ENCODE measurements at regions not wholly inside any gene's neighbourhood (a gene's known extent, or its start where the extent isn't known, plus 50 kb on each side); places are given as distances from the start of the nearest gene placed in this dataset.
"Not testable (repeated sequence)": the region's sequence is repeated elsewhere in the genome, so short reads cannot be mapped to it uniquely, and the experiment has no call there.

- H3K4me3 ChIP-seq (ENCODE audit: low read length in 3 of 3), result no peak overlapping the region
- DNase-seq (no peak), FAIRE-seq (no peak)
- no peak for TF ChIP-seq CTCF (IDR thresholded peaks at IDR 0.05; ENCODE audit: borderline replicate concordance, extremely low read depth, insufficient read depth)
- H3K36me3 ChIP-seq (ENCODE audit: control insufficient read depth in 2 of 3, insufficient read depth in 3 of 3, low read length in 3 of 3), result no peaks in the 10 kb centered on the region
- no peaks in the 10 kb centered on the region for H3K4me1 ChIP-seq (ENCODE audit: control insufficient read depth in 2 of 3, insufficient read depth in 2 of 3, low read depth in 1 of 3, low read length in 3 of 3)
- no peaks in the 10 kb centered on the region for H3K9me3 ChIP-seq (ENCODE audit: control insufficient read depth in 2 of 3, insufficient read depth in 1 of 3, low read length in 3 of 3)
- intact Hi-C loops (cut with DNase I), result no loop called here
- no peaks in the 10 kb centered on the region for H3K27me3 ChIP-seq (ENCODE audit: control insufficient read depth, insufficient read depth, low read length)
- H3K9ac ChIP-seq (ENCODE audit: low read length in 3 of 3), result no peak overlapping the region
- no peak overlapping the region for H3K27ac ChIP-seq (ENCODE audit: low read depth in 2 of 2, low read length in 2 of 2)
Observed at GRCh38 chr20:29452186-29452585, 1805.3 kb upstream of the DEFB115 start.

GRCh38 chr20:29456987-29457693 lies 1800.3 kb upstream of the DEFB115 start:
- H3K9me3 ChIP-seq (ENCODE audit: control insufficient read depth in 2 of 3, insufficient read depth in 1 of 3, low read length in 3 of 3); H3K27me3 ChIP-seq (ENCODE audit: control insufficient read depth, insufficient read depth, low read length); H3K27ac ChIP-seq (ENCODE audit: low read depth in 2 of 2, low read length in 2 of 2); DNase-seq; H3K36me3 ChIP-seq (ENCODE audit: control insufficient read depth in 2 of 3, insufficient read depth in 3 of 3, low read length in 3 of 3); H3K9ac ChIP-seq (ENCODE audit: low read length in 3 of 3); H3K4me1 ChIP-seq (ENCODE audit: control insufficient read depth in 2 of 3, insufficient read depth in 2 of 3, low read depth in 1 of 3, low read length in 3 of 3); H3K4me3 ChIP-seq (ENCODE audit: low read length in 3 of 3); intact Hi-C loops (cut with DNase I); FAIRE-seq: not testable (repeated sequence)

- H3K27me3 ChIP-seq (ENCODE audit: control insufficient read depth, insufficient read depth, low read length), result no peaks in the 10 kb centered on the region
- DNase-seq, result no peak
- FAIRE-seq, result no peak
Observed at GRCh38 chr20:29472606-29473005, 1784.9 kb upstream of the DEFB115 start.

GRCh38 chr20:29492840-29493239 lies 1764.6 kb upstream of the DEFB115 start:
- DNase-seq; H3K9me3 ChIP-seq (ENCODE audit: control insufficient read depth in 2 of 3, insufficient read depth in 1 of 3, low read length in 3 of 3); H3K4me1 ChIP-seq (ENCODE audit: control insufficient read depth in 2 of 3, insufficient read depth in 2 of 3, low read depth in 1 of 3, low read length in 3 of 3); FAIRE-seq; H3K36me3 ChIP-seq (ENCODE audit: control insufficient read depth in 2 of 3, insufficient read depth in 3 of 3, low read length in 3 of 3); H3K9ac ChIP-seq (ENCODE audit: low read length in 3 of 3); H3K27me3 ChIP-seq (ENCODE audit: control insufficient read depth, insufficient read depth, low read length); H3K27ac ChIP-seq (ENCODE audit: low read depth in 2 of 2, low read length in 2 of 2); H3K4me3 ChIP-seq (ENCODE audit: low read length in 3 of 3); intact Hi-C loops (cut with DNase I): not testable (repeated sequence)

More at GRCh38 chr20:29472606-29473005, 1784.9 kb upstream of the DEFB115 start:
- intact Hi-C loops (cut with DNase I), result no loop called here
- Histone ChIP-seq H3K4me1 (ENCODE audit: control insufficient read depth in 2 of 3, insufficient read depth in 2 of 3, low read depth in 1 of 3, low read length in 3 of 3) (no peaks in the 10 kb centered on the region), H3K4me3 (ENCODE audit: low read length in 3 of 3) (no peak overlapping the region), H3K9ac (ENCODE audit: low read length in 3 of 3) (no peak overlapping the region), H3K36me3 (ENCODE audit: control insufficient read depth in 2 of 3, insufficient read depth in 3 of 3, low read length in 3 of 3) (no peaks in the 10 kb centered on the region), H3K27ac (ENCODE audit: low read depth in 2 of 2, low read length in 2 of 2) (no peak overlapping the region), H3K9me3 (ENCODE audit: control insufficient read depth in 2 of 3, insufficient read depth in 1 of 3, low read length in 3 of 3) (no peaks in the 10 kb centered on the region)
- TF ChIP-seq CTCF (IDR thresholded peaks at IDR 0.05; ENCODE audit: borderline replicate concordance, extremely low read depth, insufficient read depth), result no peak

GRCh38 chr20:29496767-29497166 lies 1760.7 kb upstream of the DEFB115 start:
- H3K4me1 ChIP-seq (ENCODE audit: control insufficient read depth in 2 of 3, insufficient read depth in 2 of 3, low read depth in 1 of 3, low read length in 3 of 3); H3K9me3 ChIP-seq (ENCODE audit: control insufficient read depth in 2 of 3, insufficient read depth in 1 of 3, low read length in 3 of 3); H3K27ac ChIP-seq (ENCODE audit: low read depth in 2 of 2, low read length in 2 of 2); FAIRE-seq; intact Hi-C loops (cut with DNase I); H3K27me3 ChIP-seq (ENCODE audit: control insufficient read depth, insufficient read depth, low read length); H3K36me3 ChIP-seq (ENCODE audit: control insufficient read depth in 2 of 3, insufficient read depth in 3 of 3, low read length in 3 of 3); H3K9ac ChIP-seq (ENCODE audit: low read length in 3 of 3): not testable (repeated sequence)
- DNase-seq, result peak in 1 of 5 donors; percentile 70
- H3K4me3 ChIP-seq (ENCODE audit: low read length in 3 of 3), result peak overlapping the region in 1 of 3 donors; percentile 44

All from kidney (tissue), 13 donors.